Esophagus squamous epithelium (tissue), 4 donors: ENCODE measurements at regions not wholly inside any gene's neighbourhood (a gene's known extent, or its start where the extent isn't known, plus 50 kb on each side); places are given as distances from the start of the nearest gene placed in this dataset.

Experiments used
- POLR2A ChIP-seq, 4 donors: fragments of 450-650 bp; IDR thresholded peaks; one replicate each; pipeline ENCODE4 v1.6.1; 2017; ENCODE audit warnings: antibody characterized with exemption in 4 of 4, mild to moderate bottlenecking in 4 of 4, moderate library complexity in 3 of 4
- TF ChIP-seq, protein P1 (sequence below), 6 experiments: fragments of 450-650 bp in 4 of 6; fragments of 200-600 bp in 2 of 6; sonication (generic) in 2 of 6; IDR thresholded peaks; one replicate each; pipeline ENCODE4 v1.5.1; 2016 to 2019; ENCODE audit warnings: antibody characterized with exemption in 6 of 6, mild to moderate bottlenecking in 4 of 6, moderate library complexity in 4 of 6

DNA sequence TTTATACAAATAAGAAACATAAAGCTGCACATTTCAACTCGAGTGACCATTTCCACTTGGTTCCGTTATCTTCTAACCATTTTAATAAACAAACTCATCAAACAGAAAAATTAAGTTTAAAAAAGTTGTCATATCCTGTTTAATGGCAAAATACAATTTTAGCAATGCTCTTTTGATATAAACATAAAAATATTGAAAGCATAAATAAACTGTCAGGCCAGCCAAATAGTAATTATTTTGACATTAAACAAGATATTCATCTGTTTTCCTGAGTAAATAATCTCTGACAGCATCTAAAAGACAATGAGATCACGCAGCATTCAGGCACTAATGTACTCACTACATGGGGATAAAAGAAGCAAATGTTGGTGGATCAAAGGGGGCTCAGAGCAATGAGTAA, 145.3 kb upstream of the ATP5MC3 start:
- TF ChIP-seq, protein P1, sequence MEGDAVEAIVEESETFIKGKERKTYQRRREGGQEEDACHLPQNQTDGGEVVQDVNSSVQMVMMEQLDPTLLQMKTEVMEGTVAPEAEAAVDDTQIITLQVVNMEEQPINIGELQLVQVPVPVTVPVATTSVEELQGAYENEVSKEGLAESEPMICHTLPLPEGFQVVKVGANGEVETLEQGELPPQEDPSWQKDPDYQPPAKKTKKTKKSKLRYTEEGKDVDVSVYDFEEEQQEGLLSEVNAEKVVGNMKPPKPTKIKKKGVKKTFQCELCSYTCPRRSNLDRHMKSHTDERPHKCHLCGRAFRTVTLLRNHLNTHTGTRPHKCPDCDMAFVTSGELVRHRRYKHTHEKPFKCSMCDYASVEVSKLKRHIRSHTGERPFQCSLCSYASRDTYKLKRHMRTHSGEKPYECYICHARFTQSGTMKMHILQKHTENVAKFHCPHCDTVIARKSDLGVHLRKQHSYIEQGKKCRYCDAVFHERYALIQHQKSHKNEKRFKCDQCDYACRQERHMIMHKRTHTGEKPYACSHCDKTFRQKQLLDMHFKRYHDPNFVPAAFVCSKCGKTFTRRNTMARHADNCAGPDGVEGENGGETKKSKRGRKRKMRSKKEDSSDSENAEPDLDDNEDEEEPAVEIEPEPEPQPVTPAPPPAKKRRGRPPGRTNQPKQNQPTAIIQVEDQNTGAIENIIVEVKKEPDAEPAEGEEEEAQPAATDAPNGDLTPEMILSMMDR (IDR thresholded peaks at IDR 0.05): no peak
- TF ChIP-seq POLR2A (IDR thresholded peaks at IDR 0.05): no peak
